SH-SY5Y (cell line): ENCODE measurements at regions not wholly inside any gene's neighbourhood (a gene's known extent, or its start where the extent isn't known, plus 50 kb on each side); places are given as distances from the start of the nearest gene placed in this dataset.

Experiments
- GATA2 ChIP-seq: IDR thresholded peaks from 2 replicates; pipeline ENCODE4 v1.6.1; 2011; ENCODE audit warnings: mild to moderate bottlenecking, low read depth, low read length
- GATA3 ChIP-seq: IDR thresholded peaks from 2 replicates; pipeline ENCODE4 v1.6.1; 2011; ENCODE audit warnings: low read depth, mild to moderate bottlenecking, low read length, moderate library complexity

GRCh38 chr4:45745741-45746140 lies 378.1 kb downstream of the GABRG1 start:
- no peak for TF ChIP-seq GATA3
- no peak for TF ChIP-seq GATA2
